GM18873 (cell line): ENCODE measurements at regions not wholly inside any gene's neighbourhood (a gene's known extent, or its start where the extent isn't known, plus 50 kb on each side); places are given as distances from the start of the nearest gene placed in this dataset.
"Not testable (repeated sequence)": the region's sequence is repeated elsewhere in the genome, so short reads cannot be mapped to it uniquely, and the experiment has no call there.

Experiments
- ATAC-seq: cut with Tn5 transposase; IDR thresholded peaks from one replicate; pipeline ENCODE4 v1.9.1; 2021; ENCODE audit warnings: mild to moderate bottlenecking, moderate library complexity, moderate number of reproducible peaks; ENCODE audit not compliant: unreplicated experiment, low FRiP score

- no peak for ATAC-seq
These were observed 396.4 kb upstream of the AKR1E2 start for GRCh38 chr10:4429571-4429970.

DNA sequence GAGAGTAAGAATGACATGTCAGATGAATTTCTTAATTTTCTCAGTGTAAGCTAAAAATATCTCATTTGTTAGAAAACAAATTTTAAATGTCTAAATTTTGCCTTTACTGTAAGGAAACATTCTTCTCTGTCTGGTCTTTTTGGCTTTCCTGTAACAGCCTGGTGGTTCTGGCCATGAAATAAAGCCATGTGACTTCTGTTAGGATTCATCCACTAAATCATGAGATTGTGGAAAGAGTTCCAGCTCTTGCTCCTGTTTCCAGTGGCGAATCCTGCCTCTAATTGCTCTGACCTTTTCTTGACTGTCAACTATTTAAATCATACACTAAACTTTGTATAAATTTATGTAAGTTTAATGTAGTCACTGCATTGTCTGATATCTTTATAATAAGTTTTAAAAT is 398.5 kb upstream of the AKR1E2 start:
- ATAC-seq = no peak

DNA sequence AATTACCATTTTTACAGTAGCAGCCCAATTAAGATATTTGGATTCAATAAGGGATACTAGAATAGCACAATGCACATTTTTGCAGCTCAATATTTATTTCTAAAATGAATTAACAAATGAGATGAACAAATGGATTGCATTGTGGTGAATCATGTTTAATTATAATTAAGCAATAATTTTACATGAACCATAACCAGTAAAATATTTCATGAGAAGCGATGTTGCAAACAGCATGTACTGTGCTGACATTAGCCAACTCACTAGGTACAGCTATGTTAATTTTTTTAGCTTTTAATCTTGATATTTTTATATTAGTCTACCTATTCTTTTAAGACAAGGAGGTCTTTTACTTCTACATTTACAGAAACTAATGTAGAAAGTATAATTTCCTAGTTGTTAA is 399.1 kb upstream of the AKR1E2 start:
- ATAC-seq = no peak

DNA sequence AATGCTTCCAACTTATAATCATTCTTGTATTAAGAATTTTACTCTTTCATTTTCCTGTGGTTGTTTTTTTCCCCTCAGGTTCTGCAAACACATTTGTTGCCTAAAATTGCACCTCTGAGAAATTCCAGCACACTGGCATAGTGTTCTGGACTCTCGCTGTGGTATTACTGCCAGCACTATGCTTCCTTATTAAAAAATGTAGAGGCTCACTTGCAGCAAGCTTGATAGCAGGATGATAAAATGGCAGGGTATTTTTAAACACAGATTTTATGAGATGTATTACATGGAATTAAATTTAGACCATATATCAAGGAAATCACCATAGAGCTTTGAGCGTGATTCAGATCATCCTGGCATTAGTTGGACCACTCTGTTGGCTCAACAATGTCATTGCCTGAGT is 416.7 kb upstream of the AKR1E2 start:
- ATAC-seq = no peak

GRCh38 chr10:4407783-4408182 is 418.2 kb upstream of the AKR1E2 start:
- ATAC-seq = no peak

- no peak for ATAC-seq
These were observed 420.2 kb upstream of the AKR1E2 start for GRCh38 chr10:4405828-4406227.

GRCh38 chr10:4403638-4404252 is 422.3 kb upstream of the AKR1E2 start:
- no peak for ATAC-seq

DNA sequence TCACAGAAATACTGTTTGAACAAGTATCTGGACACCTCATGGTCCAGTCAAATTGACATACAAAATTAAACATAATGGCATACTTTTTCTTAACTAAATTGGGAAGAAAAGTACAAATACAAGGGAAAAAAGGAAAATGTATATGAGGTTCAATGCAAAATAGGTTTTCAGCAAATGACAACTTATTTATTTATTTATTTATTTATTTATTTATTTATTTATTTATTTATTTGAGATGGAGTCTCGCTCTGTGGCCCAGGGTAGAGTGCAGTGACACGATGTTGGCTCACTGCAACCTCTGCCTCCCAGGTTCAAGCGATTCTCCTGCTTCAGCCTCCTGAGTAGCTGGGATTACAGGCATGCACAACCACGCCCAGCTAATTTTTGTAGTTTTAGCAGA is 424.9 kb upstream of the AKR1E2 start:
- ATAC-seq = not testable (repeated sequence)

DNA sequence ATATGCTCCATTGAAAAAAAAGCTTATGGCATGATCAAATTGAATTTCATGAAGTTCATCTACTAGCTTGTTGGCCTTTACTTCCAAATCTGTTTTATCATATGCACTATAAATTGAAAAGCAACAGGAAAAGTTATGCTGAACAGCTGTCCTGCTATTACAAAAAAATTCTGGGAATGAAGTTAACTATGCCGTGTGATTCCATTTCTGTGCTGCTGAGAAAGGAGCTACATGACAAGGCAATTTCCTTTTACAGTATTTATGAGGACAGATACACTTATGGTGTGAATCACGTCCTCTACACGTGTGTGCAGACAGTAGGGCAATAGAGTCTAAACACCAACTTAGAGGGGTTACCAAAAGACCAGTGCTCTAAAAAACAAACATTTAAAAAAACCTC is 426.5 kb upstream of the AKR1E2 start:
- no peak for ATAC-seq

- no peak for ATAC-seq
These were observed 427.4 kb upstream of the AKR1E2 start for GRCh38 chr10:4398602-4399001.

DNA sequence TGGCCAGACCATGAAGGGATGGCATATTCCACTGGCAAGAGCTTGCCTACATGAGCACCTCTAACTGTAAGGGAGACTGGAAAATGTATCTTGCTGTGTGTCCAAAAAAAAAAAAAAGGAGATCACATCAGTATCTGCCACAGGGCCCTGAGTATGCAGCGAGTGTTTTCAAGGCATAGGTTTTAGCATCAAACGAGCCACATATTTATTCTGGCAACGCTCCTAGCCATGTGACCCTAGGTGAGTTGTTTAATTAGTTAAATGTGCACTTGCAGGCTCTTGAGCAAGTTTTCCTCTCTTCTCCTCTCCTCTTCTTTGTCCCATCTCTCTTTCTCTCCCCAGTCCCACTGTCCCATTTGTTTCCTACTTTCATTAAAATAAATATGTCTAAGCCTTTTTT is 428.7 kb upstream of the AKR1E2 start:
- ATAC-seq = no peak

DNA sequence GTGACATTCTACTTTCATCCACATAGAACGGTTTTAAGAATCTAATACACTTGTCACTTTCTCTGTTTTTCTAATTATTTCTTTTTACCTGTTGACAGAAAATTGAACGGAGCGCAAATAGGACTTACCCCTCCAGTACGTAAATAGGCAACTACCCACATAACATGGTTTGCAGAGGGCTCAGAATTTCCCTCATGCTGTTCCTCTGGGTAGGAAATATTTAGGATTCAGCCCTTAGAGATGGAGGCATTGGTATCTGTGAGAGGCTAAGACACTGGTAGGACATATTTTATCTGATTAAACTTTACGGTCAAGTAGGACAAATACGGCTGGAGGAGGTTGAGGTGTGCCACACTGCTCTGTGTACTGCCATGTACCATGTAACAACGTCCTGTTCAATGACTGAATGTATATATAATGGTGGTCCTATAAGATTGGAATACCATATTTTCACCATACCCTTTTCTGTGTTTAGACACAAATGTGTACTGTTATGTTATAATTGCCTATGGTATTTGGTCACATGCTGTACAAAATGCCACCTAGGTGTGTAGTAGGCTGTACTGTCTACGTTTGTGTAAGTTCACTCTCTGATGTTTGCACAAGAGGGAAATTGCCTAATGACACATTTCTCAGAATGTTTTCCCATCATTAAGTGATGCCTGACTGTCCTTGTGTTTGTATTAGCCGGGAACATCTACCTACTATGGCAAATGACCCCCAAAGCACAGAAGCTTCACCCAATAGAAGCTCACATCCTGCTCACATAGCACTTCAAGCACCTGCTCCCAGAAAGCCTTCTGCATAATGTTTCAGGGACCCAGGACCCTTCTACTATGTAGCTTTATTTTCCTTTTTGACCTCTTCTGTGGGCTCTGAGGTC is 429.4 kb upstream of the AKR1E2 start:
- no peak for ATAC-seq

GRCh38 chr10:4395731-4396130 is 430.3 kb upstream of the AKR1E2 start:
- no peak for ATAC-seq

GRCh38 chr10:4394455-4394854 is 431.6 kb upstream of the AKR1E2 start:
- not testable (repeated sequence) for ATAC-seq

GRCh38 chr10:4391683-4392082 is 434.3 kb upstream of the AKR1E2 start:
- no peak for ATAC-seq

GRCh38 chr10:4390219-4390618 is 435.8 kb upstream of the AKR1E2 start:
- no peak for ATAC-seq

GRCh38 chr10:4385231-4385870 is 440.7 kb upstream of the AKR1E2 start:
- ATAC-seq = no peak

GRCh38 chr10:4384245-4384644 is 441.8 kb upstream of the AKR1E2 start:
- ATAC-seq = no peak

- ATAC-seq = no peak
These were observed 442.3 kb upstream of the AKR1E2 start for GRCh38 chr10:4383651-4384098.

DNA sequence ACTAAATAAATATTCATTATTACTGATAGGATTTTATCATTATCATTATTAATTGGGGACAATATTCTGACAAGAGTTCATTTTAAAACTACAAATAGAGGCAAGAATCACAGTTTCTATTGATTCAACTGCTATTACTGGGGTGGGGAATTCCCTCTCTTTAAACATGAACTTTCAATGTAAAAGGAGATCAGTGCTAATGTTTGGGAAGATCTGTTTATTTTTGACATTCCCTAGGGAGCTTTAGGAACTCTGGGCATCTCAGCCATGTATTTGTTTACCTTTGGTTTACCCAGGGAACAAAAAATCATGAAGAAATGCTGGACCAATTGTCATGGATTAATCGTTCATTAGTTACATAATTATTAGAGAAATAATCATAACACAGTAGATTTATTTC is 443.2 kb upstream of the AKR1E2 start:
- ATAC-seq = no peak

DNA sequence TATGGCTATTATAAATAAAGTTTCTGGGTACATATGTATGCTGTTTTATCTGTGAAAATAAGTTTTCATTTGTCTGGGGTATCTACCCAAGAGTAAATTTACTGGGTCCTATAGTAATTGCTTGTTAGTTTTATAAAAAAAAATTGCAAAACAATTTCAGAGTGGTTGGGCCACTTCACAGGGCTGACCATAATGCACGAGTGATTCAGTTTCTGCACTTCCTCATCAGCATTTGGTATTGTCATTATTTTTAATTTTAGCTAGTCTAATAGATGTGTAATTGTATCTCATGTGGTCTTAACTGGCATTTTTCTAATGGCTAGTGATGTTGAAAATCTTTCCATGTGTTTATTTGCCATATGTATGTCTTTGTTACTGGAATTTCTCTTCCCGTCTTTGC is 452.4 kb upstream of the AKR1E2 start:
- no peak for ATAC-seq
